GM19455 (cell line): ENCODE measurements at regions not wholly inside any gene's neighbourhood (a gene's known extent, or its start where the extent isn't known, plus 50 kb on each side); places are given as distances from the start of the nearest gene placed in this dataset.

Source experiments
- ATAC-seq: cut with Tn5 transposase; IDR thresholded peaks from one replicate; pipeline ENCODE4 v1.9.1; 2021; ENCODE audit not compliant: unreplicated experiment

DNA sequence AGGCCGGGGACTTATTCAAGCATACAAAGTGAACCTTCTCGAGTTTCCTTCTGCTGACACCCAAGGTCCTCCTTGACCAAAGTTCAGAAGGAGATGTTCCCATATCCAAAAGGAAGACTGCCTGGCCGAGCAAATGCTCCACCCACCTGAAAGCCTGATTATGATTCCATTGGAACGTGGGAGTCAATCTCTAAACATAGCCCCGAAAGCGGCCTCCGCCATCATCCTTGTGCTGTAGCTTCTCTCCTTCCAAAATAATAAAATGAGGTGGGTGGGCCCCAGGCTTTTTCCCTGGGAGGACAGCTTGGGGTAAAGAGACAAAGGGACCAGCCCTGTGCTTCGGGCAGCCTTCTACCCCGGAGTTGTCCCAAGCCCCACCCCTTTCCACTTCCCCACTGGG, 355.6 kb upstream of the SLC30A5 start:
- no peak for ATAC-seq

DNA sequence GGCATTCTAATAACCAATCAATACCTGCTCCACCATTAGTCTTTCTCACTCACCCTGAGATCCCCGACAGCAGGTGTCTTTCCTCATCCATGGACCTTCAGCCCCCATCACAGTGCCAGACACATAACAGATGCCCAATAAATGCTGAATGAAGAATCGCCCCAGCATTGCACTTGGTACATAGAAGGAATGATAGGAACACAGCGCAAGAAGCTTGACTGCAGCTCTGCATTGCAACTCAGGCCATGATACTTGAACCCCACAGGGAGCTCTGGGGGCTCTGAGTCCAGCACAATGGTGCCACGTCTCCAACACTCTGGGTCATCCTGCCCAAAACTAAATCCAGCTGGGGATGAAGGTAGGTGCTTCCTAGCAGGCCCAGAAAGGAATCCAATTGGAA, 355.0 kb upstream of the SLC30A5 start:
- ATAC-seq, result no peak

DNA sequence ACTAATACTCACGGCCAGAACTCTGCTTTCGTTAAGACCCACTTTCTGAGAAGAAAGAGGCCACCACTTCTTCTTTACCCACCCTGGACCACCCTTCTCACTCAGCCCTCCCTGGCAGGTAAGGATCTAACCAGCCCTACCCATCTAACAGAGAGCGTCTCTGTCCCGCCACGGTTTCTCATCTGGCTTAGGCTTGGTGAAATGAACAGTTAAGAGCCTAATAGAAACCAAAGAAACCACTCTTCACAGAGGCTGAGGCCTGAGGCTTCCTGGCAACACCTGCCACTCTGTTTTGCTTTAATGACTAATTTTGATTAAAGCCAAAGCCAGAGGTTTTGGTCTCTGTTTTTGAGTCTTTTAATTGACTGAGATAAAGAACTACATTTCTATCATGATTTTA, 354.1 kb upstream of the SLC30A5 start:
- ATAC-seq, result peak; percentile 81

DNA sequence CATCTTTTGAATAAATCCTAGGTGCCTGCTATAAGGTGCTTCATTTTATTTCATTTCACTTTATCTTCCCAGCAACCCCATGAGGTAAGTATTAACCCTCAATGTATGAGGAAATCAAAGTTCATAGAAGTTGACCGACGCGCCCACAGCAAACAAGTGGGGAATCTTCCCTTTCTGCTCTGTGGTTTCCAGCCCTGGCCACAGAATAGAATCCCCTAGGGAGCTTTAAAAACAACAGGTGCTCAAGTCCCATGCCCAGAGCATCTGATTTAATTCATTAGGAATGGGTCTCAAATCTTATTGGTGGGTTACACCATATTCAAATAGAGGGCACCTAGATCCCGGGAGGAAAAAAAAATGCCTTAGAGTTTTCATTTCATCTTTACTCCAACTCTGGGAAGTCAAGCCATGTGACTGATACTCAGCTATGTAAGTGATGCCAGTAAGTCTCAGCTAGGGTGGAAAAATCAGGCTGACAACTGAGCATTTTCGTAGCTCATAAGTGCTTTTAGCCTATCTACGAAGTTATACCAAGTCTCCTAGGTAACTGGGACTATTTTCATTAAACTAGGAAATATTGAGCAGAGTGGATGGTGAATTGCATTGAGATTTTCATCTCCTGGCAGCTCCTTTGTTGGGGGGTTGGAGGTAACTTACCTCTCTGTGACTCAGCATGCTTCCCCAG, 353.4 kb upstream of the SLC30A5 start:
- peak; percentile 49 for ATAC-seq

DNA sequence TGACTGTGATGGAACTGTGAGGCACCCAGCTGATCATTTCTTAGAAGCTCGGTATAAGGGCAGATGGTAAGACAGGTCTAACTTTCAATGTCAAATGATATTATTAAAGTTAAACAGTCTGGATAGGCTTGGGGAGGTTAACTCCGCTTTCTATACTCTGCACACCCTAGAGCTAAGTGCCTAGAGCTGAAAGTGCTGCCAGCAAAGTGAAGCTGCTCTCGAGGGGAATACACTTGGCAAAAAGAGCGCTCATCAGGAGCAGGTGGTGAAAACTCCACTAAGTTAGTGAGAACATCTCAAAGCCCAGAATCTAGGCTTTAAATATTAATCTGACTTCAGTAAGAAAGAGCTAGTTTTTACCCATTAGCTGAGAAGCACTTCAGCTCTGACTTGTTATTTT, 349.6 kb upstream of the SLC30A5 start:
- ATAC-seq, result no peak

DNA sequence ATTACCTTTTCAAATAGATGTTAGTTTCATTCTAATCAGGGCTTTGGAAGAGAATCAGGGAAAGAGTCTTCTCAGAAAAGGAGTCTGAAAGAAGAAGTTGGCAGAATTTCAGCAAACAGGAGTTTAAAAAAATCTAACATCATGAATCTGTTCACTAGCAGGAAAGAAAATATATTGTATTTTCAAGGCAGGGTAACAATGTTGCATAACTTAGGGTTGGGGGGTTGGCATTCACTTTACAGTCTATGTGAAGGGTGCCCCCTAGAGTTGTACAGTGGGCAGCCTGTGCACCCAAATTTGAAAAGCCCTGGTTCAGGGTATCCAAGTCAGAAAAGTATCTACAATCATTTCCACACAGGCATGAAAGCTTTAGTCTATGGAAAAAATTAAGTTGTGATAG, 348.4 kb upstream of the SLC30A5 start:
- ATAC-seq, result no peak

DNA sequence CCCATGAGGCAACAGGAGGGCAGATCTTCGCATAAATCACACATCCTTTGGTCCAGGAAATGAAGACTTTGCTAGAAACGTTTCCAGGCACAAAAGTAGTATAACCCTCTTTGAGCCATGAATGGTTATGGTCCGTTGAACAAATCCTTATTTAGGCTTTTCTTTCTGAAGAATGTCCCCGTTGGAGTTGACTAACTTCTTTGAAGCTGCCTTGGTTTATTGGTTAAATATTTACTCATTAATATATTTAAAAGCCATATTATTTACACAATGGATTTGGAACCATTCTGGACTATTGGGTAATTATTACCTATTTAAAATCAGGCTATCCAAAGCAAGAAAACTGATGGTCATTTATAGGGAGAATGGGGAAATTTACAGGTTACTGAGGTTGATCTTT, 347.6 kb upstream of the SLC30A5 start:
- no peak for ATAC-seq

DNA sequence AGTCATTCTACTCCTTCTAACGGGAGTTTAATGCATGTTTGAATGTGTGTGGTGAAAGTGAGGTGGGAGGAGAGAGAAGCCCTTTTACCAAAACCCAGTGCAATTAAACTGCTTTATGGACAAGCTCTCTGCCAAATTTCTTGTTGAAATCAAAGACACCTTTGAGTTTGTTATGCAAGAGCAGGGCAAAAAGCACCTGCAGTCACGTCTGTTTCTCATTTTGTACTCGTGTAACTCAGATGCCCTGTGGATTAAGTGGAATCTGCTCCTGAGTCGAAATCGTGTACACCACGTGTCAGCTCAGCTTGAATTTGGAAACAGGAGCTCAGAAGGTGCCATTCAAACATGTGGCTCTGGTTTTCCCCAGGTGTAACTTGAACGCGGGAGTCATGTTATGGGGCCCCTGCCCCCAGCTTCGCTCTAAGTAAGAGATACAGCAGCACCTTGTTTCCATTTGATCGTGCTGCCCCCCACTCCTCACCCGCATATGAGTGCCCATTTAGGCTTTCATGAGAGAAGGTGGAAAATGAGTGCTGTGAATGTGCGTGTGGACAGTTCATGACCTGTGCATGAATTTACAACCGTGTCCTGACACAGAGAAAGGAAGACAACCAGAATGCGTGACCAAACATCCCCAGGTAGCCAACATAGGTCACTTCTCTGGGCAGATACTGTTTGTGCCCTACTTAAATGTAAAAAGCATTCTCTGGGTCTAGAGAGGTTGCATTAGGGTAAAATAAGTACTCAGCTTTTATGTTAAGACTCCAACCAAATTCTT, 347.0 kb upstream of the SLC30A5 start:
- no peak for ATAC-seq

DNA sequence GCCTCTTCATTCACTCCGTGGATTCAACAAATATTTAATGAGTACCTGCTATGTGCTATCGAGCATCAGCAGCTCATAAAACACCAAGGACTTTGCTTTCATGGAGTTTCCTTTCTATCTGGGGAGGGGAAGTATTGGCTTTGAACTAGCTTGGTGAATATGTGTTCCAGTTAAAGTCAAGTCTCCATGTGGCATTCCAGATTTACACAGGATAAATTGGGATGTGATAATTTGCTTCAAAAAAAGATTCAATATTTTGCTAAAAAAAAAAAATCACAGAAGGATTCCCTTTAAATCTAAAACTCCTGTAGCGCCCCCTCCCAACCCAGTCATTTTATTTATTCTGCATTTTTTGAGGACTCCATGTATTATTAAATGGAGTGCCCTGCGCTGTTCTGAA, 346.3 kb upstream of the SLC30A5 start:
- ATAC-seq, result no peak

DNA sequence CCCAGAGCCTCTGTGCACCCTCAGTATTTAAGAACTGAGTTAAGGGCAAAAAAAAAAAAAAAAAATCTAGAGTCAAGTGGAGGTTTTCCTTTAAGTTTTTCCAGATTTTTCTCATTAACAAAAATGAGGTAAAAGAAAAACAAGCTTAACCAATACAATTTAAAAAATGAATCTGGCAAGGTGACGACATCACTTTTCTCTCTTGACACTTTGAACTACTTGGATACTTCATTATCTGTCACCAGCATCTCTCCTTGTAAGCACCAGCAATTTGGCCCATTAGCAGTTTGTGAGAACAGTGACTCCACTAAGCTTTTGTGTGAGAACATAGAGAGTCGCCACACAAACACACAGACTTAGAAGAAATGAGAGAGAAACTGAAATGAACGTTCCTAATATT, 345.7 kb upstream of the SLC30A5 start:
- ATAC-seq, result no peak

DNA sequence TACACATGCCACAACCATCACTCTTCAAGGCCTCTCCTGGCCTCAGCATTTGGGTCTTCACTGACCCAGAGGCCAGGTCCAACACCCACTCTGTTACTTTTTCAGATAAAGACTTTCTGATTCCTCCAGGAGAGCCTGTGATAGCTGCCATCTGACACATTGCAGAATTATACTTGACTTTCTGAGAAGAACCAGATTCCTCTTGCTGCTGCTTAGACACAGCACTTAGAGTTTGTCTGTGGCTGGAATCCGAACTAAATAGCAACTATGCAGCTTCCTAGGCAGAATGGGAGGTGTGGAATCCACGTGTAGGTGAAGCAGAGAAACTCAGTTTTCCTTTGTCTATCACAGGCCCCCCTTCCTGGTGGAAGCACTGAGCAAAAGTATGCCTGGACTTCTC, 344.7 kb upstream of the SLC30A5 start:
- ATAC-seq, result no peak

DNA sequence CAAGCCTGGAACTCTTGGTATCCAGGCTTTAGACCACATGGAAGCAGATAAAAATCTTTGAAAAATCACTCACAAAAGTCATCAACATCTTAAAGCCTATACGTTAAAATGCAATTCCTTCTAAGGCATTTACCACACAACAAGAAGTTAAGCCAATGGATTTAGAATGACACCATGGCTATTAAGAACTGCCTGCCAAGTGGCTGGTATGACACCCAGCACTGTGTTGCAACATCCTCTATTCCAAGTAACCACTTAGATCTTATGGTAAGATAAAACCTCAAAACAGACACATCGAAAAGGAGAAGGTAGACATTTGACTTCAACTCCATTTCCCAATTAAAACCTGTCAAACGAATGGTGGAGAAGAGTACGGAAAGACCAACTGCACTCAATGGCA, 344.2 kb upstream of the SLC30A5 start:
- no peak for ATAC-seq

DNA sequence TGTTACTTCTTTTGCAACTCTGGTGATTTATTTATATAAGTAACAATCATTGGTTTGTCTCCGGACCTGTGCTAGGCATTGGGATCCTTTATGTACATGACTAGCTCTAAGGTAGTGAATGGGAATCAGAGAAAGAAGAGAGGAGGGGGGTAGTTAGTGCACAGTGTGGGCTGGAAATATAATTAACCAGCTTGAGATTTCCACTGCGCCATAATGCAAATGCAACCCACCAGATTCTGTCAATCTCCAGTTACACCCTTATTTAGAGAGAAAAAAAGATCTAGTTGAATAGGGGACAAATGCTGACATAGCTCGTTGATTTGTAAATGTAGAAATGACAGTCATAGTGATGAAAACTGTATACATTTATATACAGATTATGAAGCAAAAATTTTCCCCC, 342.2 kb upstream of the SLC30A5 start:
- no peak for ATAC-seq

DNA sequence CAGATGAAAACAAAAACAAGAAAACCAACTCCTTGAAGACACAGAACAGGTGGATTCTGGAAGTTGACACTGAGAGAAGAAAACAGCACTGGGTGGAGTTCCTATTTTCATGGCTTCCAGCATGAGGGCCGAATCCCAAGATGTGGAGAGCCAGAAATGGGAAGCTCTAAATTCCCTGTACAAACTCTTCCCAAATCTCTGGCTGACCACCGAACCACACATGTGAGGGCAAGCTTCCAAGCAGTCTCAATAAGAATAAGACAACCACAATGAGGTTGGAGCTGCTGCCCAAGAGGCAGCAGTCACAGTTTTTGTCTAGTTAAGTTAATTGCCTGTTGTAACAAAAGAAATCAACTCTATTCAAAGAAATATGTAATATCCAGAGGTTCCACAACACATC, 339.3 kb upstream of the SLC30A5 start:
- ATAC-seq, result no peak

DNA sequence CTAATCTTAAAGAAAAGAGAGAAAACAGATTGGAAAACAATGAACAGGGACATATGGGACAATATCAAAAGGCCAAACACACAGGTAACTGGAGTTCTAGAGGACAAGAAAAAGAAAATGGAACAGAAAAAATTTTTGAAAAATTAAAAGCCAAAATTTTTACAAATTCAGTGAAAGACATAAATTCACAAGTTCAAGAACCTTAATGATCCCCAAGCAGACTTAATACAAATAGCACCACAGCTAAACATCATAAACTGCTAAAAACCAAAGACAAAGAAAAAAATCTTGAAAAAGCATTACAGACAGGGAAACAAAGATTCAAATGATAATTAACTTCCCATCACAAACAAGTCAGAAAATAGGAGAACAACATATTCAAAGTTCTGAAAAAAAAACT, 338.5 kb upstream of the SLC30A5 start:
- ATAC-seq, result no peak

DNA sequence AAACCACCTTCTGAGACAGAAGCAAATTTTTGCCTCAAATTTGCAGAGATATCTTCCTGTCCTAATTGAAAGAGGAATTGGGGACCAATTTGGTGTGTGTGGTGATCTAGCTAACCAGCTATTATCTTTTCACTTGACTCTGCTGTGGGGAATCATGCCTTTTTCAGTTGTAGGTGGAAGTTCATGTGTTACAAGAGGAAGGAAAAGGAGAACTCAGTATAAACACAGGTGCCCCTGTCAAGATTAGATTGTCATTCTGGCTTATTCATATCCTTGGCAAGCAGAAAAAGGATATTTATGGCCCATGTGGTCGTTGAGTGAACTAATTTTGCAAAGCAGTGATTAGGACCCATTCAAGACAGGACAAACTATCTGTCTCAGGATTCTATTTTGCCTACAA, 336.8 kb upstream of the SLC30A5 start:
- ATAC-seq, result no peak

DNA sequence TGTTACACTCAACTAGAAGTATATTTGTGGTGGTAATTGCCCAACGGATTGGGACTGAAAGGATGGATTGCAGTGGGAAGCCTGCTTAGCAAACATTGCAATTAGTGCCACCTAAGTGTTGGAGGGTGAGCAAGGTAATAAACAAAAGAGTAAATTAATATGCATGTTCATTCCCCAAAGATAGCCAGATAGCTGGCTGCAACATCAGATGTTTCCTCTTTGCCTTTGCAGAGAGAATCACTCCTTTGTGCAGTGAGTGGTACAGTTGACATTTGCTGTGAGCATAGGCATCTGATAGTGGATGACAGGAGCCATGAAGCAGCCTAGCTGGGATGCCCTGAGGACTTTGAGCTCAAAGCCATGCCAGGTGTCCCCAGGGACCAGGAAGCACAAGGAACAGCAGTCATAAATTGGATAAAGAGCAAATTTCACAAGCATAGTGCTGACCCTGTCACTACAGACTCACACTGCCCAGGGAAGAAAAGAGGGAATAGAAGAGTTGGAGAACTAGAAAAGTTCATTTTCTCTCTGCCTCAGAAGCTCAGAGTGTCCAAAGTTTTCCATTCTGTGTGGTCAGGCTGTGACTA, 336.1 kb upstream of the SLC30A5 start:
- ATAC-seq, result no peak

DNA sequence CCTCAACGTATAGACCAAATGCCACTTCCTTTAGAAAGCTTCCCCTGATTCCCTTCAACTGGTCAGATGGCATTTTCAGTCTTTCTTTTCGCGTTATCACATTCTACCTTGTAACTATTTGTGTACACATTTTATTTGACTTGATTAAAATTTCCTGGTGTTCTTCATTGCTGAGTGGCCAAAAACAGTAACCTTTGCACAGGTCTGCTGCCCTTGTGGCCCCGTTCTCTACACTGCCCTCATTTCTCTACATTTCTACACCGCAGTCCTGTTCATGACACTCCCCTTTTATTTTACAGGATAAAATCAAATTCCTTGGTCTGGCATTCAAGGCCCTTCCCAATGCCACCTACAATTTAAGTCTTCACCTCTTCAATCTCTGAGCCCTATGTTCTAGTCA, 334.2 kb upstream of the SLC30A5 start:
- no peak for ATAC-seq

DNA sequence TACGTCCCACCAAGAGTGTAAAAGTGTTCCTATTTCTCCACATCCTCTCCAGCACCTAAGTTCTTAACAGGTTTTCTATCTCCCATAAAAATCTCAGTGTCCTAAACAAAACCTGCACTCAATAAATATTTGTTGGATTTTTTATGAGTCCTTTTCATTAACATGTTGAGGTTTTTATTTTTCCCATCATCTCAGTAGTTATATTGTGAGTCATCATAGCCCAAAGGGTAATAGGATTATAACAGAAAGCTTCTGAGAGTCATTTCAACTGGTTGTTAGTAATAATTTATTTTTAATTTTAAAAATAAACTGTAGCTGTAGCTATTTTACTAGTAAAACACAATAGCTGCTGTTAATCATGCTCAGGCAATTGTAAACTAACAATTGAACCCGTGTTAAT, 331.6 kb upstream of the SLC30A5 start:
- no peak for ATAC-seq

DNA sequence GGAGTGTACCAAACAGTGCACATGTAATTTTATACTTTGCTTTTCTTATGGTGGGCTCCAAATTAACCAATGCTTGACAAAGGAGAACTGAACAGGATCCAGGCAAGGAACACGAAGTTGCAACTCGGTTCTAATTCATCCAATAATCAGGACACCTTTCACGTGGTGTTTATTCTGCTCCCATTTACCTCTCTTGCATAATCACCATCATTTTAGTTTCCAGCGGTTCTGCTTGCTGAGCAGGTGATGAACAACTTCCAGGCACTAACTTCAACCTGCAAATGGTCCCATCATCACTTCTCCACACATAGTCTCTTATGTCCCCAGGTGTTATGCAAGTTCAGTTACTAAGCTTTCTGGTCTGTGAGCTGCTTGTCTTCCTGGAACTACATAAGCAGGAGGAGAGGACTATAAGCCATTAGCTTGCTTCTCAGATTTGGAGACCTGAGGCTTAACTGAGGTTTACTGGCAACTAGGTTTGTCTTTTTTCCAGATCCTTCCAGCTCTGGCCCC, 326.8 kb upstream of the SLC30A5 start:
- no peak for ATAC-seq

DNA sequence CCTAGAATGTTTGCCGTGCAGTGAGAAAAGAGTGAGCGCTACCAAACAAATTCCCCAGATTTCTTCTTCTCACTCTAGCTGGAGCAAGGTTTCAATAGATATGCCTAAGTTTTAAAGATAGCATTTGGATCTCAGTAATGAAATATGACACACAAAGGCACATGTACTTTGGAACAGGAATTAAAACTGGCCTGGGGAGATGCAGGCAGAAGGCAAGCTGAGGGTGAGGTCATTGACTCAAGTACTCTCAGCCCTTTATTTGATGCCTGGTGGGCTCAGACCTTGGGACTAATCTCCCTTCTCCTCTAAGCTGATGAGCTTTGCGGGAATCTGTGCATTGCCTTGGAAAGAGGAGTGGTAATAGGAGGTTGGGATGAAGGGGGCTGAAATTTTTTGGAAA, 323.3 kb upstream of the SLC30A5 start:
- no peak for ATAC-seq

DNA sequence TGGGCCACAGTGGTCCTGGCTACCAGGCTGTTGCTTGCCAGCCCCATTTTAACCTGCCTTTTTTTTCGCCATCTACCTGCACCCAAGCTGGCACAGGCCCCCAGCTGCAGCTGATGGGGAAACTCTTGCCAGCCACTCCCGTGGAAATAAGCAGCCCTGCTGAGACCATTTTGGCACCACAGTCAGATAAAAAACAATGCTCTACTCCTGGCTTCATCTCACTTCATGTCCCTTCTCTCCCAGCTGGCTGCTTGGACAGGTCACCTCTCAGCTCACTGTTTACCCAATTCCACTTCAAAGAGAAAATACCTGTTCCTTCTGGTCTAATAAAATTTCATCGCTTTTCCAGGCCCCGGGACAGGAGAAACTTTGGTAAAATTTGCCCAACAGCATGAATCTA, 322.6 kb upstream of the SLC30A5 start:
- no peak for ATAC-seq
